Progenitor cell of endocrine pancreas (in vitro differentiated cells): ENCODE measurements at regions not wholly inside any gene's neighbourhood (a gene's known extent, or its start where the extent isn't known, plus 50 kb on each side); places are given as distances from the start of the nearest gene placed in this dataset.

ENCODE experiments used
- DNase-seq: peaks from one replicate; pipeline ENCODE4 v3.0.0; 2021; ENCODE audit warnings: low spot score; ENCODE audit not compliant: unreplicated experiment
- H3K27ac Mint-ChIP-seq: 2 replicates; pipeline ENCODE4 v1.8.0; 2021; ENCODE audit warnings: mild to moderate bottlenecking, moderate library complexity, mixed read lengths
- H3K27me3 Mint-ChIP-seq: 2 replicates; pipeline ENCODE4 v1.8.0; 2021; ENCODE audit warnings: mixed read lengths
- H3K36me3 Mint-ChIP-seq: 2 replicates; pipeline ENCODE4 v1.8.0; 2022; ENCODE audit warnings: mixed read lengths; ENCODE audit not compliant: insufficient read depth
- H3K4me1 Mint-ChIP-seq: 2 replicates; pipeline ENCODE4 v1.8.0; 2021; ENCODE audit warnings: low read depth, mixed read lengths
- H3K4me3 Mint-ChIP-seq: 2 replicates; pipeline ENCODE4 v1.8.0; 2021; ENCODE audit warnings: low read depth, mild to moderate bottlenecking, moderate library complexity, mixed read lengths
- H3K9me3 Mint-ChIP-seq: 2 replicates; pipeline ENCODE4 v1.8.0; 2021; ENCODE audit warnings: low read depth, mixed read lengths
- TF ChIP-seq, protein P1 (sequence below): fragments of 200-600 bp; sonication (generic); IDR thresholded peaks from one replicate; pipeline ENCODE4 v1.5.0; 2021; ENCODE audit warnings: antibody characterized with exemption, mild to moderate bottlenecking; ENCODE audit not compliant: unreplicated experiment

DNA sequence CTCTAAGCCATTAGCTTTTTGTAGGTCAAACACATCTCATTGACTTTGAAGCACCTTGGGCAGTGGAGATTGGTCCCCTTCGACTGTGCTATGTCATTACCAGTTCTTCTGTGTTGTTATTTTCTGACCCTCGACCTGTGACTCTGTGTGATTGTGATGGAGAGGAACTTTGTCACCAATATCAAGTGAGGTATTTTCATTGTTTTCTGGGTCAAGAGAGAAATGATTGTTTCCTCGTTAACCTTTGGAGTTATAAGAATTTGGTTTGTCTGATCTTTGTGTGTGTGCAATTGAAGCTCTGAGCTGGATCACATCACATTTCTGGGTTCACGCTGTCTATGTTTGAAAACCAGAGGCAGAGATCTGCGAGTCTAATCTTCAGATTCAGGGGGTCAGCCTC, 432.2 kb upstream of the KLF6 start:
- no peak overlapping the region for H3K27ac Mint-ChIP-seq

DNA sequence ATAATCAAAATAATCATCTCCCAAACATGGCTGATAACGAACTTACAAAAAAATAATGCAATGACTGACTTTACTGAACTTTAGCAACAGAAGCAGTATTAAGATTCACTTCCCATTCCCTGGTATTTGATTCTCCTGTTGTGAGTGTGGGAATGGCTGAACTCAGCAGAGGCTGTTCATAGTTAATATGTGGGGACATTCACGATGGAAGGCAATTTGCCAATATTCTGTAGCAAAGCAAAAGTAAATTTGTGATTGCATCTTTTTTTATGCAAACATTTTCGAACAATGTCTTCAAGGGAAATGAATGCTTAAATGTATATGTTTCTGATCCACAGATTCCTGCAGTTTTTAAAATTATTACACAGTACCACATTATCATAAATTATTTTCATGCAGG, 431.7 kb upstream of the KLF6 start:
- Mint-ChIP-seq H3K4me3 (no peak overlapping the region), H3K4me1 (no peaks in the 10 kb centered on the region), H3K27me3 (peaks cover 5% of the 10 kb centered on the region), H3K9me3 (no peaks in the 10 kb centered on the region), H3K27ac (no peak overlapping the region), H3K36me3 (no peaks in the 10 kb centered on the region)
- TF ChIP-seq, protein P1, sequence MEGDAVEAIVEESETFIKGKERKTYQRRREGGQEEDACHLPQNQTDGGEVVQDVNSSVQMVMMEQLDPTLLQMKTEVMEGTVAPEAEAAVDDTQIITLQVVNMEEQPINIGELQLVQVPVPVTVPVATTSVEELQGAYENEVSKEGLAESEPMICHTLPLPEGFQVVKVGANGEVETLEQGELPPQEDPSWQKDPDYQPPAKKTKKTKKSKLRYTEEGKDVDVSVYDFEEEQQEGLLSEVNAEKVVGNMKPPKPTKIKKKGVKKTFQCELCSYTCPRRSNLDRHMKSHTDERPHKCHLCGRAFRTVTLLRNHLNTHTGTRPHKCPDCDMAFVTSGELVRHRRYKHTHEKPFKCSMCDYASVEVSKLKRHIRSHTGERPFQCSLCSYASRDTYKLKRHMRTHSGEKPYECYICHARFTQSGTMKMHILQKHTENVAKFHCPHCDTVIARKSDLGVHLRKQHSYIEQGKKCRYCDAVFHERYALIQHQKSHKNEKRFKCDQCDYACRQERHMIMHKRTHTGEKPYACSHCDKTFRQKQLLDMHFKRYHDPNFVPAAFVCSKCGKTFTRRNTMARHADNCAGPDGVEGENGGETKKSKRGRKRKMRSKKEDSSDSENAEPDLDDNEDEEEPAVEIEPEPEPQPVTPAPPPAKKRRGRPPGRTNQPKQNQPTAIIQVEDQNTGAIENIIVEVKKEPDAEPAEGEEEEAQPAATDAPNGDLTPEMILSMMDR, result no peak
- no peak for DNase-seq

More for the DNA sequence above, 432.2 kb upstream of the KLF6 start:
- no peaks in the 10 kb centered on the region for H3K36me3 Mint-ChIP-seq
- H3K9me3 Mint-ChIP-seq, result no peaks in the 10 kb centered on the region
- TF ChIP-seq, protein P1, result no peak
- no peak overlapping the region for H3K4me3 Mint-ChIP-seq
- H3K27me3 Mint-ChIP-seq, result peaks cover 5% of the 10 kb centered on the region
- no peaks in the 10 kb centered on the region for H3K4me1 Mint-ChIP-seq
- no peak for DNase-seq

DNA sequence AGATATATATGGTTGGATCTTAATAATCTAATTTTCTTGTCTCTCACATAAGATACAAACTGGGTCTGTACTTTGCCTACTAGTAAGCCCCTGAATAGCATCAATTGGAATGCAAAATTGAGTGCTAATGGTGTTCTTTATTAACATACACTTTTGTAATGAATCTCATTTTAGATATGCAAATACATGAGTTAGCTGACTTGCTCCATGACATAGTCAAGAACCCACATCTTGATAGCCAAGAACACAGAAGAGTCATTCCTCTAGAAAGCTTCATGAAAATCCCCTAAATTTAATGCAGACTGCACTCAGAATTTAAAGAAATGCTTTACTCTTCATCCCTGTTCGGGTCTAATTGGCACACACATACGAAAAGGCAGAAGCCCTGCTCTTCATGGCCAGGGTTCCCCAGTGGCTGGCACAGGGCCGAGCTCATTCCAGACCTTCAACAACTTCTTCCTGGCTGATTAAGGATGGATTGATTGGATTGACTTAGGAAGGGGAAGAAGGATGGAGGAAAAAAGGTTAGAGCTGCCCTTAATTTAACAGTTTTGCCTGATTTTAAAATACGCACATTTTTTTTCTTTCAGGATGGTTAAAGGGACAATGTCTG, 431.1 kb upstream of the KLF6 start:
- H3K9me3 Mint-ChIP-seq, result no peaks in the 10 kb centered on the region
- H3K4me1 Mint-ChIP-seq, result no peaks in the 10 kb centered on the region
- no peak overlapping the region for H3K4me3 Mint-ChIP-seq
- TF ChIP-seq, protein P1, result no peak
- no peak overlapping the region for H3K27ac Mint-ChIP-seq
- DNase-seq, result no peak
- peaks cover 5% of the 10 kb centered on the region for H3K27me3 Mint-ChIP-seq
- no peaks in the 10 kb centered on the region for H3K36me3 Mint-ChIP-seq

DNA sequence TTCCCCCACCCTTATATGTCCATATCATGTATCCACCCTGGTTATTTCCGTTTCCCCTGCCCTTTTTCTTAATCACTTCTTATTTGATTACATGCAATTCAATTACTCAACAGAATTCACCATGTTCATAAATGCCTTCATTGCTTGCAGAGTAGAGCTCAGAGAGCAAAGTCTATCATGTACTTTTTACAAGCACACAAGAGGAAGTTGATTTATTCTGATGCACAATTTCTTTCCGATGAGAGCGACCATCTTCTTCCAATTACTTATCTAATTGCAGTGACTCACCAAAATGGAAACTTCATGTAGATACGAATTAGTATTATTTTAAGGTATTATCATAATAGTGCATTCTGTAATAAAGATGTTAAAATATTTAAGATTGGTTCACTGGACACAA, 430.5 kb upstream of the KLF6 start:
- Mint-ChIP-seq H3K4me3 (no peak overlapping the region), H3K27ac (no peak overlapping the region), H3K36me3 (no peaks in the 10 kb centered on the region), H3K9me3 (no peaks in the 10 kb centered on the region), H3K27me3 (peaks cover 5% of the 10 kb centered on the region), H3K4me1 (no peaks in the 10 kb centered on the region)
- TF ChIP-seq, protein P1, result no peak
- no peak for DNase-seq

DNA sequence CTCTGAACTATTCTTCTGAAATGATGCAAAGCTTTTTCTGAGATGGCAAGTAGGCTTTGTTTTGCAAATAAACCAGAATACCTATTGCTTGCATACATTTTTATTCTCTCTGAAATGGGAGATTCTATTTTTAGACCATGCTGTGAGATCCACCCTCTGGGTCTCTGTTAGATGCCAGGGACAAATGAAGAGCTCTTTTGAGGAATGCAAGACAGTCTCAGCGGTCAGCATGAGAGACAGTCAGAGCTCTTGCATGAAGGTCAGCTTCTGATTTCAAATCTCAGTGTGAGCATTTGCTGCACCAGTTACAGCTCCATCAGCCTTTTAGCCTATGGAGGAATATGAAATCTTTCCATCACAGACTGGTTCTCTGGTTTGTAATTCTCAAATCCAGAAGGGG, 429.9 kb upstream of the KLF6 start:
- Mint-ChIP-seq H3K27me3 (peaks cover 5% of the 10 kb centered on the region), H3K36me3 (no peaks in the 10 kb centered on the region), H3K27ac (no peak overlapping the region), H3K4me3 (no peak overlapping the region), H3K4me1 (no peaks in the 10 kb centered on the region), H3K9me3 (no peaks in the 10 kb centered on the region)
- no peak for DNase-seq
- TF ChIP-seq, protein P1, result no peak
